ENCODE measurements at regions not wholly inside any gene's neighbourhood (a gene's known extent, or its start where the extent isn't known, plus 50 kb on each side); places are given as distances from the start of the nearest gene placed in this dataset.

- in situ Hi-C loops (cut with HindIII; ENCODE audit: low sequenced_read_pairs), result no loop called here
- DNase-seq (ENCODE audit: low read depth), result peak; percentile 1
- TF ChIP-seq CTCF (IDR thresholded peaks at IDR 0.05; ENCODE audit: low read depth, low read length, missing control alignments), result no peak
- no peak overlapping the region for H3K4me3 ChIP-seq (ENCODE audit: low read depth, low read length)
Observed at GRCh38 chr3:106326941-106327695, 458.3 kb upstream of the CBLB start.

- TF ChIP-seq CTCF (IDR thresholded peaks at IDR 0.05; ENCODE audit: low read depth, low read length, missing control alignments), result no peak
- no peak overlapping the region for H3K4me3 ChIP-seq (ENCODE audit: low read depth, low read length)
- no peak for DNase-seq (ENCODE audit: low read depth)
- in situ Hi-C loops (cut with HindIII; ENCODE audit: low sequenced_read_pairs), result no loop called here
Observed at GRCh38 chr3:106327696-106328025, 458.8 kb upstream of the CBLB start.

GRCh38 chr3:106328224-106328623 lies 459.4 kb upstream of the CBLB start:
- in situ Hi-C loops (cut with HindIII; ENCODE audit: low sequenced_read_pairs), result no loop called here
- no peak overlapping the region for H3K4me3 ChIP-seq (ENCODE audit: low read depth, low read length)
- TF ChIP-seq CTCF (IDR thresholded peaks at IDR 0.05; ENCODE audit: low read depth, low read length, missing control alignments), result no peak
- DNase-seq (ENCODE audit: low read depth), result no peak

GRCh38 chr3:106329521-106329920 lies 460.7 kb upstream of the CBLB start:
- in situ Hi-C loops (cut with HindIII; ENCODE audit: low sequenced_read_pairs), result no loop called here
- no peak for DNase-seq (ENCODE audit: low read depth)
- H3K4me3 ChIP-seq (ENCODE audit: low read depth, low read length), result no peak overlapping the region
- no peak for TF ChIP-seq CTCF (IDR thresholded peaks at IDR 0.05; ENCODE audit: low read depth, low read length, missing control alignments)

GRCh38 chr3:106331636-106332035 lies 462.8 kb upstream of the CBLB start:
- DNase-seq (ENCODE audit: low read depth), result no peak
- no peak for TF ChIP-seq CTCF (IDR thresholded peaks at IDR 0.05; ENCODE audit: low read depth, low read length, missing control alignments)
- H3K4me3 ChIP-seq (ENCODE audit: low read depth, low read length), result no peak overlapping the region
- in situ Hi-C loops (cut with HindIII; ENCODE audit: low sequenced_read_pairs), result loop anchor here (5.0 kb wide), 1 partner anchor 61 kb away; no protein-coding TSS in a partner anchor

GRCh38 chr3:106332129-106332528 lies 463.3 kb upstream of the CBLB start:
- no peak for TF ChIP-seq CTCF (IDR thresholded peaks at IDR 0.05; ENCODE audit: low read depth, low read length, missing control alignments)
- in situ Hi-C loops (cut with HindIII; ENCODE audit: low sequenced_read_pairs), result loop anchor here (5.0 kb wide), 1 partner anchor 60 kb away; no protein-coding TSS in a partner anchor
- no peak for DNase-seq (ENCODE audit: low read depth)
- H3K4me3 ChIP-seq (ENCODE audit: low read depth, low read length), result no peak overlapping the region

All from astrocyte of the cerebellum (primary cell).